ENCODE measurements at regions not wholly inside any gene's neighbourhood (a gene's known extent, or its start where the extent isn't known, plus 50 kb on each side); places are given as distances from the start of the nearest gene placed in this dataset.

GRCh38 chr2:7127687-7128086 is 210.5 kb downstream of the RNF144A start:
- no peak overlapping the region for H2AFZ ChIP-seq (ENCODE audit: low read depth, low read length, poor library complexity, severe bottlenecking)
- no peak overlapping the region for H3K9ac ChIP-seq (ENCODE audit: low read length)
- BruUV-seq (replicated peaks) = no TSS peak
- H3K27me3 ChIP-seq (ENCODE audit: insufficient read depth, low read length) = no peaks in the 10 kb centered on the region
- H3K9me3 ChIP-seq (ENCODE audit: control insufficient read depth in 1 of 2, insufficient read depth in 1 of 2, low read depth in 1 of 2, low read length in 2 of 2) = no peaks in the 10 kb centered on the region
- H3K4me2 ChIP-seq (ENCODE audit: low read length) = no peak overlapping the region
- no peak for DNase-seq (ENCODE audit: low read depth, low spot score)
- peaks cover 0 to 4% of the 10 kb centered on the region in 2 experiments; a peak in 2 of 4 replicates for H3K4me1 ChIP-seq (ENCODE audit: control insufficient read depth in 1 of 2, insufficient read depth in 2 of 2, low read length in 2 of 2)
- intact Hi-C loops (cut with micrococcal nuclease) = no loop called here
- no peak for ATAC-seq
- H3K4me3 ChIP-seq (replicated peaks in 1 of 2; ENCODE audit: low read depth in 1 of 2, low read length in 2 of 2) = no peak overlapping the region
- RAD21 ChIA-PET (ENCODE audit: low non-redundant PET in 1 of 2, low total read pairs in 2 of 2, uncharacterized antibody in 2 of 2, unreplicated experiment in 2 of 2) = no interaction called here
- H3K27ac ChIP-seq (ENCODE audit: low read depth, low read length) = no peak overlapping the region
- no peaks in the 10 kb centered on the region for H3K79me2 ChIP-seq (ENCODE audit: insufficient read depth, low read length)
- POLR2A ChIA-PET = no interaction called here
- no peaks in the 10 kb centered on the region for H4K20me1 ChIP-seq (ENCODE audit: insufficient read depth)
- TF ChIP-seq POLR2AphosphoS5 (IDR thresholded peaks at IDR 0.05; ENCODE audit: low read depth, low read length) = no peak
- no peak for TF ChIP-seq CBX3 (IDR thresholded peaks at IDR 0.05; ENCODE audit: low read depth)
- no peak for TF ChIP-seq CEBPB (IDR thresholded peaks at IDR 0.05; ENCODE audit: low read depth)
- no peak for TF ChIP-seq EZH2 (IDR thresholded peaks at IDR 0.05)
- TF ChIP-seq ZNF274 (IDR thresholded peaks at IDR 0.05; ENCODE audit: low read depth, low read length) = no peak
- no peak for TF ChIP-seq ELF1 (IDR thresholded peaks at IDR 0.05; ENCODE audit: borderline replicate concordance, low read depth)
- TF ChIP-seq ZFX (IDR thresholded peaks at IDR 0.05) = no peak
- H3K9me2 ChIP-seq (ENCODE audit: insufficient read depth) = no peaks in the 10 kb centered on the region
- CTCF ChIA-PET = no interaction called here
- no peaks in the 10 kb centered on the region for H3K36me3 ChIP-seq (ENCODE audit: control insufficient read depth in 1 of 2, insufficient read depth in 2 of 2, low read length in 2 of 2)

- ChIA-PET POLR2A (no interaction called here), CTCF (no interaction called here), RAD21 (ENCODE audit: low non-redundant PET in 1 of 2, low total read pairs in 2 of 2, uncharacterized antibody in 2 of 2, unreplicated experiment in 2 of 2) (no interaction called here)
- ATAC-seq (no peak), DNase-seq (ENCODE audit: low read depth, low spot score) (no peak)
- H4K20me1 ChIP-seq (ENCODE audit: insufficient read depth) = no peaks in the 10 kb centered on the region
- H3K9me2 ChIP-seq (ENCODE audit: insufficient read depth) = no peaks in the 10 kb centered on the region
- no peaks in the 10 kb centered on the region for H3K27me3 ChIP-seq (ENCODE audit: insufficient read depth, low read length)
- no peaks in the 10 kb centered on the region for H3K36me3 ChIP-seq (ENCODE audit: control insufficient read depth in 1 of 2, insufficient read depth in 2 of 2, low read length in 2 of 2)
- no peak overlapping the region for H3K9ac ChIP-seq (ENCODE audit: low read length)
- no TSS peak for BruUV-seq (replicated peaks)
- no peak overlapping the region for H2AFZ ChIP-seq (ENCODE audit: low read depth, low read length, poor library complexity, severe bottlenecking)
- H3K79me2 ChIP-seq (ENCODE audit: insufficient read depth, low read length) = no peaks in the 10 kb centered on the region
- TF ChIP-seq CBX3 (IDR thresholded peaks at IDR 0.05; ENCODE audit: low read depth) = no peak
- no peak for TF ChIP-seq CEBPB (IDR thresholded peaks at IDR 0.05; ENCODE audit: low read depth)
- TF ChIP-seq ZBTB33 (IDR thresholded peaks at IDR 0.05; ENCODE audit: extremely low read depth, insufficient replicate concordance, low read length) = no peak
- no peak for TF ChIP-seq SRF (IDR thresholded peaks at IDR 0.05; ENCODE audit: low read depth)
- TF ChIP-seq EZH2phosphoT487 (IDR thresholded peaks at IDR 0.05; ENCODE audit: borderline replicate concordance) = no peak
- no peak for TF ChIP-seq POLR2A (IDR thresholded peaks at IDR 0.05; ENCODE audit: borderline replicate concordance, extremely low read depth, insufficient read depth, insufficient read length)
- TF ChIP-seq ATF3 (IDR thresholded peaks at IDR 0.05) = no peak
- TF ChIP-seq TCF7L2 (IDR thresholded peaks at IDR 0.05; ENCODE audit: borderline replicate concordance, extremely low read depth, insufficient read depth, insufficient read length) = no peak
- no peak for TF ChIP-seq CTCF (IDR thresholded peaks at IDR 0.05 in 2 of 3, conservative IDR thresholded peaks at IDR 0.05 in 1 of 3; ENCODE audit: borderline replicate concordance in 1 of 3, insufficient read depth in 1 of 3, low read depth in 2 of 3, low read length in 2 of 3)
- H3K9me3 ChIP-seq (ENCODE audit: control insufficient read depth in 1 of 2, insufficient read depth in 1 of 2, low read depth in 1 of 2, low read length in 2 of 2) = no peaks in the 10 kb centered on the region
- H3K4me1 ChIP-seq (ENCODE audit: control insufficient read depth in 1 of 2, insufficient read depth in 2 of 2, low read length in 2 of 2) = 0 out of 4 replicates have a peak, but pooled peaks cover 0 to 4% of the 10 kb centered on the region in 2 experiments
- intact Hi-C loops (cut with micrococcal nuclease) = no loop called here
- H3K27ac ChIP-seq (ENCODE audit: low read depth, low read length) = no peak overlapping the region
- no peak overlapping the region for H3K4me2 ChIP-seq (ENCODE audit: low read length)
- no peak overlapping the region for H3K4me3 ChIP-seq (replicated peaks in 1 of 2; ENCODE audit: low read depth in 1 of 2, low read length in 2 of 2)
Observed at GRCh38 chr2:7131261-7131660, 214.0 kb downstream of the RNF144A start.
